HG03342 (cell line): ENCODE measurements at regions not wholly inside any gene's neighbourhood (a gene's known extent, or its start where the extent isn't known, plus 50 kb on each side); places are given as distances from the start of the nearest gene placed in this dataset.

ENCODE experiments used
- ATAC-seq: cut with Tn5 transposase; IDR thresholded peaks from one replicate; pipeline ENCODE4 v1.9.1; 2021; ENCODE audit warnings: mild to moderate bottlenecking, moderate library complexity; ENCODE audit not compliant: unreplicated experiment

GRCh38 chr10:33453081-33454025, 118.9 kb upstream of the NRP1 start:
- no peak for ATAC-seq

- ATAC-seq, result no peak
These were observed 114.1 kb upstream of the NRP1 start for GRCh38 chr10:33448421-33449140.

GRCh38 chr10:33441561-33441960, 107.1 kb upstream of the NRP1 start:
- ATAC-seq, result no peak

GRCh38 chr10:33434933-33435332, 100.5 kb upstream of the NRP1 start:
- ATAC-seq, result no peak

GRCh38 chr10:33428682-33429081, 94.2 kb upstream of the NRP1 start:
- no peak for ATAC-seq

- no peak for ATAC-seq
These were observed 88.7 kb upstream of the NRP1 start for GRCh38 chr10:33423154-33423529.

GRCh38 chr10:33422471-33423153, 88.1 kb upstream of the NRP1 start:
- ATAC-seq, result no peak

- ATAC-seq, result no peak
These were observed 87.5 kb upstream of the NRP1 start for GRCh38 chr10:33421789-33422462.

GRCh38 chr10:33419311-33419710, 84.8 kb upstream of the NRP1 start:
- no peak for ATAC-seq

- no peak for ATAC-seq
These were observed 83.8 kb upstream of the NRP1 start for GRCh38 chr10:33418301-33418700.

GRCh38 chr10:33416691-33417090, 82.2 kb upstream of the NRP1 start:
- no peak for ATAC-seq

- ATAC-seq, result no peak
These were observed 81.7 kb upstream of the NRP1 start for GRCh38 chr10:33416209-33416608.

GRCh38 chr10:33414841-33415240, 80.4 kb upstream of the NRP1 start:
- ATAC-seq, result no peak

- no peak for ATAC-seq
These were observed 78.3 kb upstream of the NRP1 start for GRCh38 chr10:33412653-33413361.

GRCh38 chr10:33412241-33412640, 77.8 kb upstream of the NRP1 start:
- ATAC-seq, result no peak

- ATAC-seq, result no peak
These were observed 76.4 kb upstream of the NRP1 start for GRCh38 chr10:33410860-33411234.

GRCh38 chr10:33410096-33410859, 75.8 kb upstream of the NRP1 start:
- no peak for ATAC-seq

- no peak for ATAC-seq
These were observed 72.1 kb upstream of the NRP1 start for GRCh38 chr10:33406596-33406995.

GRCh38 chr10:33402220-33403073, 68.0 kb upstream of the NRP1 start:
- no peak for ATAC-seq
